PC-3 (cell line): ENCODE measurements at regions not wholly inside any gene's neighbourhood (a gene's known extent, or its start where the extent isn't known, plus 50 kb on each side); places are given as distances from the start of the nearest gene placed in this dataset.

Experiments
- EZH2 ChIP-seq: fragments of 300-600 bp; sonication (generic); IDR thresholded peaks from one replicate; pipeline ENCODE4 v1.6.1; 2017; ENCODE audit warnings: antibody characterized with exemption, mild to moderate bottlenecking, low read length; ENCODE audit not compliant: unreplicated experiment
- EZH2phosphoT487 ChIP-seq: fragments of 300-600 bp; sonication (generic); IDR thresholded peaks from 2 replicates; pipeline ENCODE4 v1.6.1; 2018; ENCODE audit warnings: mild to moderate bottlenecking, antibody characterized with exemption, low read length, borderline replicate concordance

- TF ChIP-seq EZH2 (no peak), EZH2phosphoT487 (no peak)
Measured at GRCh38 chr2:16053437-16054257, 113.3 kb downstream of the MYCN start.
